SW480 (cell line): ENCODE measurements at regions not wholly inside any gene's neighbourhood (a gene's known extent, or its start where the extent isn't known, plus 50 kb on each side); places are given as distances from the start of the nearest gene placed in this dataset.
"Not testable (repeated sequence)": the region's sequence is repeated elsewhere in the genome, so short reads cannot be mapped to it uniquely, and the experiment has no call there.

Experiments used
- DNase-seq: peaks from one replicate; pipeline ENCODE4 v3.0.0-alpha.2; 2016; ENCODE audit warnings: low spot score

GRCh38 chr14:80055667-80056496, 155.4 kb downstream of the DIO2 start:
- peak; percentile 52 for DNase-seq

- no peak for DNase-seq
These were observed 156.1 kb downstream of the DIO2 start for GRCh38 chr14:80055226-80055625.

GRCh38 chr14:80054020-80054419, 157.3 kb downstream of the DIO2 start:
- DNase-seq: no peak

GRCh38 chr14:80049055-80049454, 162.2 kb downstream of the DIO2 start:
- no peak for DNase-seq

- no peak for DNase-seq
These were observed 163.5 kb downstream of the DIO2 start for GRCh38 chr14:80047761-80048160.

GRCh38 chr14:80037349-80037748, 174.0 kb downstream of the DIO2 start:
- DNase-seq: no peak

GRCh38 chr14:80024417-80024816, 186.9 kb downstream of the DIO2 start:
- DNase-seq: no peak

GRCh38 chr14:80018476-80018875, 192.8 kb downstream of the DIO2 start:
- DNase-seq: not testable (repeated sequence)

- DNase-seq: no peak
These were observed 193.5 kb downstream of the DIO2 start for GRCh38 chr14:80017795-80018194.

- DNase-seq: not testable (repeated sequence)
These were observed 201.1 kb downstream of the DIO2 start for GRCh38 chr14:80010245-80010644.

- no peak for DNase-seq
These were observed 205.7 kb downstream of the DIO2 start for GRCh38 chr14:80005561-80005960.

- no peak for DNase-seq
These were observed 206.4 kb downstream of the DIO2 start for GRCh38 chr14:80004871-80005270.

- DNase-seq: peak; percentile 20
These were observed 208.2 kb downstream of the DIO2 start for GRCh38 chr14:80003138-80003537.

- no peak for DNase-seq
These were observed 213.6 kb downstream of the DIO2 start for GRCh38 chr14:79997509-79998208.

- DNase-seq: no peak
These were observed 218.7 kb downstream of the DIO2 start for GRCh38 chr14:79992407-79993198.

- no peak for DNase-seq
These were observed 219.4 kb downstream of the DIO2 start for GRCh38 chr14:79991866-79992265.

- no peak for DNase-seq
These were observed 221.3 kb downstream of the DIO2 start for GRCh38 chr14:79989990-79990389.

GRCh38 chr14:79986251-79986650, 225.1 kb downstream of the DIO2 start:
- no peak for DNase-seq

GRCh38 chr14:79972230-79972629, 239.1 kb downstream of the DIO2 start:
- DNase-seq: no peak

- no peak for DNase-seq
These were observed 240.0 kb downstream of the DIO2 start for GRCh38 chr14:79971330-79971729.

- DNase-seq: no peak
These were observed 243.9 kb downstream of the DIO2 start for GRCh38 chr14:79967453-79967852.

- no peak for DNase-seq
These were observed 244.3 kb downstream of the DIO2 start for GRCh38 chr14:79967001-79967400.

- no peak for DNase-seq
These were observed 245.4 kb downstream of the DIO2 start for GRCh38 chr14:79965896-79966295.
